ENCODE measurements at regions not wholly inside any gene's neighbourhood (a gene's known extent, or its start where the extent isn't known, plus 50 kb on each side); places are given as distances from the start of the nearest gene placed in this dataset.
"Not testable (repeated sequence)": the region's sequence is repeated elsewhere in the genome, so short reads cannot be mapped to it uniquely, and the experiment has no call there.

GRCh38 chr2:47720036-47720435 lies 62.9 kb upstream of the MSH6 start:
- no peaks in the 10 kb centered on the region for H3K9me3 ChIP-seq
- no peaks in the 10 kb centered on the region for H3K4me1 ChIP-seq
- TF ChIP-seq CTCF (IDR thresholded peaks at IDR 0.05; ENCODE audit: insufficient read depth in 1 of 2, low read depth in 1 of 2, low read length in 1 of 2, severe bottlenecking in 1 of 2, unreplicated experiment in 1 of 2), result no peak
- no peaks in the 10 kb centered on the region for H3K27me3 ChIP-seq (replicated peaks; ENCODE audit: control insufficient read depth, insufficient read depth, low read length)
- Mint-ChIP-seq H3K27ac (ENCODE audit: unreplicated experiment) (no peak overlapping the region), H3K27me3 (ENCODE audit: insufficient read depth, unreplicated experiment) (no peaks in the 10 kb centered on the region), H3K4me1 (ENCODE audit: low read depth, unreplicated experiment) (no peaks in the 10 kb centered on the region), H3K4me3 (ENCODE audit: unreplicated experiment) (no peak overlapping the region), H3K9me3 (ENCODE audit: unreplicated experiment) (no peaks in the 10 kb centered on the region), H3K36me3 (ENCODE audit: insufficient read depth, unreplicated experiment) (no peaks in the 10 kb centered on the region)
- H3K4me3 ChIP-seq (ENCODE audit: low read depth, low read length), result no peak overlapping the region
- CTCF ChIA-PET, result interaction anchor here (0.6 kb wide), 1 partner anchor 164 kb away, joined by 3 read pairs; no protein-coding TSS in a partner anchor
- intact Hi-C loops (cut with micrococcal nuclease; ENCODE audit: unreplicated experiment), result no loop called here
- H3K36me3 ChIP-seq (ENCODE audit: control insufficient read depth, insufficient read depth, low read length), result no peaks in the 10 kb centered on the region
- POLR2A ChIA-PET, result no interaction called here
- DNase-seq, result no peak
- no TSS peak for BruUV-seq (replicated peaks)

- Mint-ChIP-seq H3K27ac (ENCODE audit: unreplicated experiment) (no peak overlapping the region), H3K4me1 (ENCODE audit: low read depth, unreplicated experiment) (no peaks in the 10 kb centered on the region), H3K27me3 (ENCODE audit: insufficient read depth, unreplicated experiment) (no peaks in the 10 kb centered on the region), H3K36me3 (ENCODE audit: insufficient read depth, unreplicated experiment) (no peaks in the 10 kb centered on the region), H3K4me3 (ENCODE audit: unreplicated experiment) (no peak overlapping the region), H3K9me3 (ENCODE audit: unreplicated experiment) (no peaks in the 10 kb centered on the region)
- CTCF ChIA-PET, result no interaction called here
- TF ChIP-seq CTCF (IDR thresholded peaks at IDR 0.05; ENCODE audit: insufficient read depth in 1 of 2, low read depth in 1 of 2, low read length in 1 of 2, severe bottlenecking in 1 of 2, unreplicated experiment in 1 of 2), result no peak
- POLR2A ChIA-PET, result no interaction called here
- Histone ChIP-seq H3K4me1 (no peaks in the 10 kb centered on the region), H3K4me3 (ENCODE audit: low read depth, low read length) (no peak overlapping the region), H3K36me3 (ENCODE audit: control insufficient read depth, insufficient read depth, low read length) (no peaks in the 10 kb centered on the region), H3K27me3 (replicated peaks; ENCODE audit: control insufficient read depth, insufficient read depth, low read length) (no peaks in the 10 kb centered on the region), H3K9me3 (no peaks in the 10 kb centered on the region)
- intact Hi-C loops (cut with micrococcal nuclease; ENCODE audit: unreplicated experiment), result loop anchor here (5.0 kb wide), 1 partner anchor 48 kb away; no protein-coding TSS in a partner anchor
- no peak for DNase-seq
- no TSS peak for BruUV-seq (replicated peaks)
Measured at GRCh38 chr2:47719099-47719498, 63.8 kb upstream of the MSH6 start.

- H3K4me1 Mint-ChIP-seq (ENCODE audit: low read depth, unreplicated experiment); H3K9me3 ChIP-seq; H3K27me3 ChIP-seq (replicated peaks; ENCODE audit: control insufficient read depth, insufficient read depth, low read length); H3K4me3 Mint-ChIP-seq (ENCODE audit: unreplicated experiment); H3K27me3 Mint-ChIP-seq (ENCODE audit: insufficient read depth, unreplicated experiment); H3K4me3 ChIP-seq (ENCODE audit: low read depth, low read length); H3K9me3 Mint-ChIP-seq (ENCODE audit: unreplicated experiment); H3K27ac Mint-ChIP-seq (ENCODE audit: unreplicated experiment); CTCF ChIA-PET; H3K36me3 Mint-ChIP-seq (ENCODE audit: insufficient read depth, unreplicated experiment); H3K4me1 ChIP-seq; POLR2A ChIA-PET; H3K36me3 ChIP-seq (ENCODE audit: control insufficient read depth, insufficient read depth, low read length); BruUV-seq (replicated peaks): not testable (repeated sequence)
- DNase-seq, result peak in 1 of 2 experiments; percentile 28
- intact Hi-C loops (cut with micrococcal nuclease; ENCODE audit: unreplicated experiment), result loop anchor here (5.0 kb wide), 1 partner anchor 51 kb away; no protein-coding TSS in a partner anchor
- peak in 1 of 2 experiments; percentile 10 for TF ChIP-seq CTCF (IDR thresholded peaks at IDR 0.05; ENCODE audit: insufficient read depth in 1 of 2, low read depth in 1 of 2, low read length in 1 of 2, severe bottlenecking in 1 of 2, unreplicated experiment in 1 of 2)
Measured at GRCh38 chr2:47716307-47716706, 66.6 kb upstream of the MSH6 start.
